ENCODE measurements at regions not wholly inside any gene's neighbourhood (a gene's known extent, or its start where the extent isn't known, plus 50 kb on each side); places are given as distances from the start of the nearest gene placed in this dataset.

DNA sequence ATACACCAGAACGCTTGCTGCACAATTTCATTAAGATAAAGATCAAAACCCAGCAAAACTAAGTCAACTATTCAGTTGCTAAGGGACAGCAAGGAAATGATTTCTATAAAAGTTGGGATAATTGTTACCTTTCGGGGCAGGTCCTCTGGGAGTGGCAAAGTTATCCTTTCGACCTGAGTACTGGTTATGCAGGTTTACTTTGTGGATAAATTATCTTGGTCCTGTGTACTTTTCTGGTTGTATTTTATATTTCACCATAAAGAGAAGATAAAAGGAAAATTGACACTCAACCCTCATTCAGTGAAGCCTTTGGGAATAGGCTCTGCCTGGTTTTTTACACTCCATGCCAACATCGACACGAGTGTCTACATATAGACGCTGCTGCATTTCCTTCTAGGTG, 146.5 kb downstream of the SYK start:
- Histone ChIP-seq H3K4me3 (ENCODE audit: low read depth in 2 of 2, low read length in 1 of 2) (no peak overlapping the region), H3K36me3 (replicated peaks in 1 of 2; ENCODE audit: control insufficient read depth in 1 of 2, insufficient read depth in 2 of 2, low read length in 1 of 2) (no peaks in the 10 kb centered on the region), H3K9me2 (no peaks in the 10 kb centered on the region), H3K79me2 (ENCODE audit: insufficient read depth) (no peaks in the 10 kb centered on the region), H3K4me1 (ENCODE audit: control insufficient read depth in 1 of 2, insufficient read depth in 2 of 2, low read depth in 1 of 2, low read length in 1 of 2) (no peaks in the 10 kb centered on the region; a peak in 1 of 4 replicates), H2AFZ (ENCODE audit: low read depth) (no peak overlapping the region), H3K27me3 (ENCODE audit: insufficient read depth) (peaks cover 7% of the 10 kb centered on the region; the same call in 1 of the 2 replicates), H3K4me2 (no peak overlapping the region), H3K27ac (ENCODE audit: low read depth in 2 of 2, low read length in 1 of 2) (no peak overlapping the region), H3K9me3 (no peaks in the 10 kb centered on the region), H4K20me1 (ENCODE audit: insufficient read depth) (no peaks in the 10 kb centered on the region), H3K9ac (no peak overlapping the region), H3F3A (replicated peaks; ENCODE audit: insufficient read depth) (no peaks in the 10 kb centered on the region)
- TF ChIP-seq IRF3 (IDR thresholded peaks at IDR 0.05; ENCODE audit: low read depth, low read length) (no peak), GATA2 (CRISPR knock-in tag; IDR thresholded peaks at IDR 0.05) (no peak), EZH2phosphoT487 (IDR thresholded peaks at IDR 0.05; ENCODE audit: borderline replicate concordance, low read depth) (no peak), RFX5 (IDR thresholded peaks at IDR 0.05; ENCODE audit: low read length) (no peak), YY1 (IDR thresholded peaks at IDR 0.05; ENCODE audit: low read depth) (no peak), RAD21 (IDR thresholded peaks at IDR 0.05; ENCODE audit: low read length) (no peak), FOSL2 (IDR thresholded peaks at IDR 0.05; ENCODE audit: borderline replicate concordance, low read depth) (no peak), POLR2AphosphoS5 (IDR thresholded peaks at IDR 0.05; ENCODE audit: low read depth, low read length) (no peak), RXRA (IDR thresholded peaks at IDR 0.05; ENCODE audit: borderline replicate concordance, low read depth) (no peak), SIN3A (IDR thresholded peaks at IDR 0.05; ENCODE audit: borderline replicate concordance, low read depth, low read length) (no peak), TEAD4 (IDR thresholded peaks at IDR 0.05; ENCODE audit: borderline replicate concordance, insufficient read depth) (no peak), NFIC (IDR thresholded peaks at IDR 0.05; ENCODE audit: borderline replicate concordance) (no peak), NRF1 (IDR thresholded peaks at IDR 0.05; ENCODE audit: low read depth, low read length) (no peak), FOXM1 (IDR thresholded peaks at IDR 0.05; ENCODE audit: low read depth) (no peak), FOXJ3 (CRISPR knock-in tag; IDR thresholded peaks at IDR 0.05) (no peak), CHD2 (IDR thresholded peaks at IDR 0.05; ENCODE audit: low read length, partially characterized antibody) (no peak)
- no peak for DNase-seq
- 39% methylated on average over 6 of the region's 6 CpGs for WGBS (ENCODE audit: low lambda C conversion rate)
- ChIA-PET POLR2A (no interaction called here), CTCF (interaction anchor here (0.9 to 1.0 kb wide), 2 partner anchors 9 to 10 kb away, joined by 3 to 4 read pairs; no protein-coding TSS in a partner anchor)

DNA sequence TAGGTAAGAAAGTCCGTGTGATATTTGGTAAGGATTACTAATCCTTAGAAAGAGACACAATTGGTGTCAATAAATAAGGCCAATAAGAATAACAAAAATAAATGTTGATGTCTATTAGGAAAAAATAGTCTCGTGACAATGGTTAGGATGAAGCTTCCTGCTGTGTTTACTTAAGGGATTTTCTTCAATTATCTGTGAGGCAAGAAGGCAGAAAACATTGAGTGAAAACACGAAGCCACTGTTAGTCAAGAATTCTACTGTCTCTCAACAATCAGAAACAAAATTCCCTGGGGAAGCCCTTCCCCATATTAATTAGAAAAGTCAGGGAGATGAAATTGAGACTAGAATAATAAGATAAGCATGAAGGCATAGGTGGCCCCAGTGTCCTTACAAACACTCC, 149.0 kb downstream of the SYK start:
- CTCF ChIA-PET, result no interaction called here
- H3K4me3 ChIP-seq (ENCODE audit: low read depth in 2 of 2, low read length in 1 of 2), result no peak overlapping the region
- WGBS (ENCODE audit: low lambda C conversion rate), result 12% methylated on average over 3 of the region's 3 CpGs
- H3K27me3 ChIP-seq (ENCODE audit: insufficient read depth), result peaks cover 7% of the 10 kb centered on the region; the same call in 1 of the 2 replicates
- no peaks in the 10 kb centered on the region for H3K36me3 ChIP-seq (replicated peaks in 1 of 2; ENCODE audit: control insufficient read depth in 1 of 2, insufficient read depth in 2 of 2, low read length in 1 of 2)
- no peak overlapping the region for H3K27ac ChIP-seq (ENCODE audit: low read depth in 2 of 2, low read length in 1 of 2)
- H3K9ac ChIP-seq, result no peak overlapping the region
- DNase-seq, result no peak
- no peak overlapping the region for H3K4me2 ChIP-seq
- TF ChIP-seq TCF12 (IDR thresholded peaks at IDR 0.05), result no peak
- TF ChIP-seq ELF1 (IDR thresholded peaks at IDR 0.05), result no peak
- no peak for TF ChIP-seq USF1 (IDR thresholded peaks at IDR 0.05; ENCODE audit: borderline replicate concordance, low read depth)
- TF ChIP-seq, protein P1, sequence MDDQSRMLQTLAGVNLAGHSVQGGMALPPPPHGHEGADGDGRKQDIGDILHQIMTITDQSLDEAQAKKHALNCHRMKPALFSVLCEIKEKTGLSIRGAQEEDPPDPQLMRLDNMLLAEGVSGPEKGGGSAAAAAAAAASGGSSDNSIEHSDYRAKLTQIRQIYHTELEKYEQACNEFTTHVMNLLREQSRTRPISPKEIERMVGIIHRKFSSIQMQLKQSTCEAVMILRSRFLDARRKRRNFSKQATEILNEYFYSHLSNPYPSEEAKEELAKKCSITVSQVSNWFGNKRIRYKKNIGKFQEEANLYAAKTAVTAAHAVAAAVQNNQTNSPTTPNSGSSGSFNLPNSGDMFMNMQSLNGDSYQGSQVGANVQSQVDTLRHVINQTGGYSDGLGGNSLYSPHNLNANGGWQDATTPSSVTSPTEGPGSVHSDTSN (IDR thresholded peaks at IDR 0.05), result no peak
- no peak for TF ChIP-seq MAX (IDR thresholded peaks at IDR 0.05; ENCODE audit: low read depth)
- TF ChIP-seq FOSL2 (IDR thresholded peaks at IDR 0.05; ENCODE audit: borderline replicate concordance, low read depth), result no peak
- TF ChIP-seq EP300 (IDR thresholded peaks at IDR 0.05; ENCODE audit: borderline replicate concordance in 1 of 2, low read depth in 1 of 2, low read length in 1 of 2), result no peak
- no peak for TF ChIP-seq GABPA (IDR thresholded peaks at IDR 0.05; ENCODE audit: low read depth)
- H3K9me2 ChIP-seq, result no peaks in the 10 kb centered on the region
- H3K79me2 ChIP-seq (ENCODE audit: insufficient read depth), result no peaks in the 10 kb centered on the region
- no peaks in the 10 kb centered on the region for H3F3A ChIP-seq (replicated peaks; ENCODE audit: insufficient read depth)
- POLR2A ChIA-PET, result no interaction called here
- H2AFZ ChIP-seq (ENCODE audit: low read depth), result no peak overlapping the region
- H3K9me3 ChIP-seq, result no peaks in the 10 kb centered on the region
- H4K20me1 ChIP-seq (ENCODE audit: insufficient read depth), result no peaks in the 10 kb centered on the region
- H3K4me1 ChIP-seq (ENCODE audit: control insufficient read depth in 1 of 2, insufficient read depth in 2 of 2, low read depth in 1 of 2, low read length in 1 of 2), result no peaks in the 10 kb centered on the region; a peak in 1 of 4 replicates
